Natural killer cell (primary cell): ENCODE measurements at regions not wholly inside any gene's neighbourhood (a gene's known extent, or its start where the extent isn't known, plus 50 kb on each side); places are given as distances from the start of the nearest gene placed in this dataset.

ENCODE experiments used
- ATAC-seq, 3 donors: fragments of 150-1000 bp in 2 of 3; fragments of 200-7000 bp in 1 of 3; cut with Tn5 transposase; 1 replicate in 1 of 3; 2 replicates in 2 of 3; pipeline ENCODE4 v1.10.0; 2021; ENCODE audit warnings: mild to moderate bottlenecking in 2 of 3, moderate library complexity in 2 of 3
- DNase-seq, 2 donors: peaks; one replicate each; pipeline versions ENCODE4 v3.0.0 to v3.0.0-alpha.2; 2013 to 2021; ENCODE audit warnings: mixed read lengths in 1 of 2
- H3K27ac ChIP-seq: one replicate; pipeline ENCODE4 v1.5.1; 2013; ENCODE audit warnings: mild to moderate bottlenecking, low read length
- H3K27me3 ChIP-seq: one replicate; pipeline ENCODE4 v1.6.1; 2013; ENCODE audit warnings: low read length; ENCODE audit not compliant: control insufficient read depth, insufficient read depth
- H3K36me3 ChIP-seq: one replicate; pipeline ENCODE4 v1.6.1; 2013; ENCODE audit warnings: low read length; ENCODE audit not compliant: control insufficient read depth, insufficient read depth
- H3K4me1 ChIP-seq: one replicate; pipeline ENCODE4 v1.6.1; 2013; ENCODE audit warnings: low read length; ENCODE audit not compliant: control insufficient read depth, insufficient read depth
- H3K4me3 ChIP-seq: one replicate; pipeline ENCODE4 v1.5.1; 2013; ENCODE audit warnings: low read length
- H3K9me3 ChIP-seq: one replicate; pipeline ENCODE4 v1.6.1; 2013; ENCODE audit warnings: low read length; ENCODE audit not compliant: control insufficient read depth, insufficient read depth
- H3K27ac Mint-ChIP-seq, 2 donors: one replicate each; pipeline ENCODE4 v1.8.0; 2022; ENCODE audit warnings: mild to moderate bottlenecking in 2 of 2, mixed read lengths in 2 of 2, moderate library complexity in 1 of 2
- H3K27me3 Mint-ChIP-seq, 2 donors: one replicate each; pipeline ENCODE4 v1.8.0; 2022; ENCODE audit warnings: low read depth in 2 of 2, mixed read lengths in 2 of 2
- H3K36me3 Mint-ChIP-seq: one replicate; pipeline ENCODE4 v1.8.0; 2022; ENCODE audit warnings: mixed read lengths
- H3K4me1 Mint-ChIP-seq, 2 donors: one replicate each; pipeline ENCODE4 v1.8.0; 2022; ENCODE audit warnings: mixed read lengths in 2 of 2
- H3K4me3 Mint-ChIP-seq: one replicate; pipeline ENCODE4 v1.8.0; 2022; ENCODE audit warnings: mild to moderate bottlenecking, moderate library complexity, mixed read lengths
- H3K9me3 Mint-ChIP-seq, 2 donors: one replicate each; pipeline ENCODE4 v1.8.0; 2022; ENCODE audit warnings: mixed read lengths in 2 of 2
- WGBS: methylation state at CpG from one replicate; pipeline ENCODE4 v1.1.7; 2013; ENCODE audit warnings: missing lambda C conversion rate; ENCODE audit not compliant: insufficient coverage; 5-methylcytosine and 5-hydroxymethylcytosine counted together
- intact Hi-C: fragments of 100-400 bp; cut with micrococcal nuclease; formaldehyde crosslinking; loops from one replicate; pipeline ENCODE4 v1.14.2; 2022
- TF ChIP-seq, protein P1 (sequence below): fragments of 200-600 bp; IDR thresholded peaks from one replicate; pipeline ENCODE4 v1.8.0; 2022; ENCODE audit warnings: antibody characterized with exemption

DNA sequence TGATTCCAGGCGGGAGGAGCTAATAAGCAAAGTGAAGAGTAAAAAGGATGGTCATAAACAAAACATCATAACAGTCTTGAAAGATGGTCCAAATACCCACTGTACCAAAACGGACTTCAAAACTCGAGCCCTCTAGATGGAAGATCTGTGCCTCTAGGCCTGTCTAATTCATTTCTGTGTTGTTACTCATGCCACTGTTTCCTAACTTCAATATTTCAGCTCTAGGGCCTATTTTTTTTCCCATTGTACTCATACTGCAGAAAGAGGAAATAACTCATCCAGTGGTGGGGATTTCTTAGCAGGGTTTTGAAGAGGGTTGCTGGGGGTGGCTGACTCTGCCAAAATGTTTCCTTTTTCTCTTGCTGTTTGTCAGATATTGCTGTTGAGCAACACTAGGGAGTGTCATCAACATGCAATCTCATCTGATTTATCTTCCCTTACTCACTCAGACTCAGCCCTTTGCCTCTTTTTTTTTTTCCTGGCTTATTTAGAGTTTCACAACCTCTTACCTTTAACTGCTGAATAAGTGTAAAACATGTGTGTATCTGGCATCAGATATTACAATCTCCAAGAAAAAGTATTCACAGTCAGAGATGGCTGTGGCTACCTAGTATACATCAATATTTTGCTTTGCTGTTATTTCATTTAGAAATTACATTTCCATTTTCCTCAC is 189.6 kb downstream of the DUSP6 start:
- WGBS: 39% methylated on average over 2 of the region's 3 CpGs
- Mint-ChIP-seq H3K36me3 (no peaks in the 10 kb centered on the region), H3K9me3 (no peaks in the 10 kb centered on the region), H3K4me3 (no peak overlapping the region), H3K4me1 (peaks cover 6% of the 10 kb centered on the region in 2 donors), H3K27me3 (no peaks in the 10 kb centered on the region), H3K27ac (no peak overlapping the region)
- Histone ChIP-seq H3K36me3 (no peaks in the 10 kb centered on the region), H3K27me3 (no peaks in the 10 kb centered on the region), H3K27ac (peak overlapping the region; percentile 26), H3K4me1 (no peaks in the 10 kb centered on the region), H3K4me3 (no peak overlapping the region), H3K9me3 (no peaks in the 10 kb centered on the region)
- TF ChIP-seq, protein P1, sequence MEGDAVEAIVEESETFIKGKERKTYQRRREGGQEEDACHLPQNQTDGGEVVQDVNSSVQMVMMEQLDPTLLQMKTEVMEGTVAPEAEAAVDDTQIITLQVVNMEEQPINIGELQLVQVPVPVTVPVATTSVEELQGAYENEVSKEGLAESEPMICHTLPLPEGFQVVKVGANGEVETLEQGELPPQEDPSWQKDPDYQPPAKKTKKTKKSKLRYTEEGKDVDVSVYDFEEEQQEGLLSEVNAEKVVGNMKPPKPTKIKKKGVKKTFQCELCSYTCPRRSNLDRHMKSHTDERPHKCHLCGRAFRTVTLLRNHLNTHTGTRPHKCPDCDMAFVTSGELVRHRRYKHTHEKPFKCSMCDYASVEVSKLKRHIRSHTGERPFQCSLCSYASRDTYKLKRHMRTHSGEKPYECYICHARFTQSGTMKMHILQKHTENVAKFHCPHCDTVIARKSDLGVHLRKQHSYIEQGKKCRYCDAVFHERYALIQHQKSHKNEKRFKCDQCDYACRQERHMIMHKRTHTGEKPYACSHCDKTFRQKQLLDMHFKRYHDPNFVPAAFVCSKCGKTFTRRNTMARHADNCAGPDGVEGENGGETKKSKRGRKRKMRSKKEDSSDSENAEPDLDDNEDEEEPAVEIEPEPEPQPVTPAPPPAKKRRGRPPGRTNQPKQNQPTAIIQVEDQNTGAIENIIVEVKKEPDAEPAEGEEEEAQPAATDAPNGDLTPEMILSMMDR: no peak
- intact Hi-C loops: no loop called here
- DNase-seq: peak in 1 of 2 donors; percentile 26
- ATAC-seq: peak; percentile 55 to 86 (median 58)

DNA sequence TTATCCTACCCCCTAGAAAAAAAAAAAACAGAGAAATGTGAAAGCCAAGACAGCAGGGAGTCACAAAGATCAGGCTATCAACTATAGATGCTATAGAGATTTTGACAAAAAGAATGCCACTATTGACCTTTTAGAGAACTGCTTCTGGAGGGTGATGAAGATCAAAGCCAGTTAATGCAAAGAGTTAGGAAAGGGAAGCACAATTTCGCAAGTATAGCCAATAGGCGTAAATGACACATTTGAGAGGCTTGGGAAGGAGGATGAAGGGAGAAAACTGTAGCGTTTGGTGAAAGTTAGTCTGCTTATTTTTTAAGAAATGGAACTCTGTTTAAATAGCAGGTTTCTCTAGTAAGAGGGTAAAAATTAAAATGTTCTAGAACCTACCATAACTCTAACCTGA is 190.7 kb downstream of the DUSP6 start:
- Mint-ChIP-seq H3K4me1 (peaks cover 6 to 9% of the 10 kb centered on the region in 2 donors), H3K36me3 (no peaks in the 10 kb centered on the region), H3K9me3 (no peaks in the 10 kb centered on the region), H3K4me3 (no peak overlapping the region), H3K27me3 (no peaks in the 10 kb centered on the region), H3K27ac (no peak overlapping the region)
- no peaks in the 10 kb centered on the region for H3K9me3 ChIP-seq
- 89% methylated on average over 3 of the region's 3 CpGs for WGBS
- H3K4me3 ChIP-seq: no peak overlapping the region
- TF ChIP-seq, protein P1: no peak
- no peaks in the 10 kb centered on the region for H3K27me3 ChIP-seq
- H3K4me1 ChIP-seq: no peaks in the 10 kb centered on the region
- intact Hi-C loops: no loop called here
- DNase-seq (no peak), ATAC-seq (no peak)
- H3K36me3 ChIP-seq: no peaks in the 10 kb centered on the region
- no peak overlapping the region for H3K27ac ChIP-seq

DNA sequence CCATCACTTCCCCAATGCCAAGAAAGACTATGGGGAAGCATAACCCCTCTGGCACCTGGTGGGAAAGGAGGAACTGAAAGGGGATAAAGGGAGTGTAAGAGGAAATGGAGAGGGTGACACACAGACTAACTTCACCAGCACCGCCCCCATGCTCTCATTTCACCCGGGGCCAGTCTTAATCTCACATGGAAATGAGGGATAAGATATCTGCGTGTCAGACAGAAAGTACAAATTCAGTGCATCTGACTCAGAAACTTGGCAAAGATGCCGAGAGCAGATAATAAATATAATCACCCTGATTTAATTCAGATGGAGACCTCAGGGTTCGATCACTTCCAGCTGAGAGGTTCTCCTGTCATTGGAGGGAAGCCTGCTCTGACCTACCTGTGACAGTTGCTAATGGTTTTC is 191.6 kb downstream of the DUSP6 start:
- Histone ChIP-seq H3K4me3 (no peak overlapping the region), H3K27me3 (no peaks in the 10 kb centered on the region), H3K9me3 (no peaks in the 10 kb centered on the region), H3K4me1 (no peaks in the 10 kb centered on the region), H3K36me3 (no peaks in the 10 kb centered on the region), H3K27ac (no peak overlapping the region)
- no peak overlapping the region for H3K27ac Mint-ChIP-seq
- ATAC-seq (peak in 1 of 3 donors; percentile 43), DNase-seq (no peak)
- H3K27me3 Mint-ChIP-seq: no peaks in the 10 kb centered on the region
- H3K4me3 Mint-ChIP-seq: no peak overlapping the region
- TF ChIP-seq, protein P1: no peak
- H3K36me3 Mint-ChIP-seq: no peaks in the 10 kb centered on the region
- H3K9me3 Mint-ChIP-seq: no peaks in the 10 kb centered on the region
- intact Hi-C loops: no loop called here
- H3K4me1 Mint-ChIP-seq: peaks cover 7 to 8% of the 10 kb centered on the region in 2 donors
- 65% methylated on average over 5 of the region's 5 CpGs for WGBS

DNA sequence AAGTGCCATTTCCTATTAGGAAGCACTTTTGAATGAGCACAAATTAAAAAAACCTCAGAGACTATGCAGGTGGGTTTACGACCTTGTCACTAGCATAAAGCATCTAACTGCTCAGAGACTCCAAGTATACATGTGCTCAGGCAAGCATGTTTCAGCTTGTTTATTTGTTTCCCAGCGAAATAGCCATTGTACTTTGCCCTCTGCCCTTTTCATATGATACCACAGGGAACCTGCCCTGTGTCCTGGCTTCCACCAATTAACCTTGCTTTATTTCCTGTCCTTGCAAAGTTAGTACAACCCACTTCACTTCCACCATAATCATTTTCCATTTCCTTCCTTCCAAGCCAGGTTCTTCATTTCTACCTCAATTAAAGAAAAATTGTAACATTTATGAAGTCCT is 194.9 kb downstream of the DUSP6 start:
- Mint-ChIP-seq H3K27me3 (no peaks in the 10 kb centered on the region), H3K36me3 (no peaks in the 10 kb centered on the region), H3K4me1 (peaks cover 7 to 8% of the 10 kb centered on the region in 2 donors), H3K4me3 (no peak overlapping the region), H3K9me3 (peaks cover 0 to 3% of the 10 kb centered on the region in 2 donors), H3K27ac (no peak overlapping the region)
- DNase-seq: no peak
- Histone ChIP-seq H3K4me1 (no peaks in the 10 kb centered on the region), H3K27ac (no peak overlapping the region), H3K27me3 (no peaks in the 10 kb centered on the region), H3K9me3 (no peaks in the 10 kb centered on the region), H3K4me3 (no peak overlapping the region), H3K36me3 (no peaks in the 10 kb centered on the region)
- 68% methylated on average over 2 of the region's 2 CpGs for WGBS
- intact Hi-C loops: no loop called here
- TF ChIP-seq, protein P1: no peak
- no peak for ATAC-seq
